T-cell (primary cell): ENCODE measurements at regions not wholly inside any gene's neighbourhood (a gene's known extent, or its start where the extent isn't known, plus 50 kb on each side); places are given as distances from the start of the nearest gene placed in this dataset.
A peak's percentile ranks its signal among the peaks of the same experiment; 100 is the strongest.

Experiments used
- ATAC-seq, 4 experiments: fragments of 200-7000 bp in 3 of 4; fragments of 150-1000 bp in 1 of 4; cut with Tn5 transposase; replicated peaks in 1 of 4; 1 replicate in 3 of 4; 2 replicates in 1 of 4; pipeline ENCODE4 v1.10.0; 2021; ENCODE audit warnings: moderate library complexity in 3 of 4, mild to moderate bottlenecking in 2 of 4, moderate number of reproducible peaks in 1 of 4
- CTCF ChIA-PET, 2 donors: fragments of 300-600 bp; sonication (Branson Sonifier 250); formaldehyde crosslinking; loops; one replicate each; lab custom pipeline; 2022; ENCODE audit warnings: antibody characterized with exemption in 2 of 2; lab: Charles Lee
- POLR2A ChIA-PET, 2 donors: fragments of 300-600 bp; sonication (Branson Sonifier 250); formaldehyde crosslinking; loops; one replicate each; lab custom pipeline; 2022; ENCODE audit warnings: antibody characterized with exemption in 2 of 2; lab: Charles Lee
- DNase-seq, 35 experiments: peaks; one replicate each; pipeline versions ENCODE4 v3.0.0 to v3.0.0-alpha.2; 2013 to 2023
- H3K27ac ChIP-seq: one replicate; pipeline ENCODE4 v1.5.1; 2013; ENCODE audit warnings: low read length
- H3K27me3 ChIP-seq, 2 experiments: replicated peaks in 1 of 2; 1 replicate in 1 of 2; 2 replicates in 1 of 2; pipeline versions ENCODE4 v1.6.1 to v1.7.0; 2013; ENCODE audit warnings: low read length in 1 of 2, mixed read lengths in 1 of 2; ENCODE audit not compliant: control insufficient read depth in 2 of 2, insufficient read depth in 2 of 2; ENCODE audit errors: extremely low read depth in 1 of 2
- H3K36me3 ChIP-seq, 2 donors: 1 replicate in 1 of 2; 2 replicates in 1 of 2; pipeline versions ENCODE4 v1.6.1 to v1.7.0; 2013; ENCODE audit warnings: low read length in 1 of 2; ENCODE audit not compliant: control insufficient read depth in 2 of 2, insufficient read depth in 1 of 2; ENCODE audit errors: extremely low read depth in 1 of 2
- H3K4me1 ChIP-seq, 2 experiments: 1 replicate in 1 of 2; 2 replicates in 1 of 2; pipeline versions ENCODE4 v1.6.1 to v1.7.0; 2013; ENCODE audit warnings: low read length in 2 of 2, mixed read lengths in 1 of 2; ENCODE audit not compliant: insufficient read depth in 2 of 2, control insufficient read depth in 1 of 2; ENCODE audit errors: extremely low read depth in 1 of 2
- H3K4me3 ChIP-seq, 2 donors: 1 replicate in 1 of 2; 2 replicates in 1 of 2; pipeline versions ENCODE4 v1.5.1 to v1.7.0; 2013; ENCODE audit warnings: mild to moderate bottlenecking in 2 of 2, low read length in 1 of 2, moderate library complexity in 1 of 2; ENCODE audit not compliant: control insufficient read depth in 1 of 2; ENCODE audit errors: extremely low read depth in 1 of 2
- H3K9me3 ChIP-seq: 2 replicates; pipeline ENCODE4 v1.7.0; 2013
- H3K27ac Mint-ChIP-seq, 2 donors: one replicate each; pipeline ENCODE4 v1.8.0; 2020 to 2021; ENCODE audit warnings: mild to moderate bottlenecking in 2 of 2, mixed read lengths in 2 of 2
- H3K27me3 Mint-ChIP-seq, 2 donors: one replicate each; pipeline ENCODE4 v1.8.0; 2021 to 2022; ENCODE audit warnings: mixed read lengths in 2 of 2
- H3K36me3 Mint-ChIP-seq: one replicate; pipeline ENCODE4 v1.8.0; 2021; ENCODE audit warnings: mixed read lengths
- H3K4me1 Mint-ChIP-seq, 3 donors: one replicate each; pipeline ENCODE4 v1.8.0; 2020 to 2022; ENCODE audit warnings: mixed read lengths in 3 of 3, mild to moderate bottlenecking in 1 of 3
- H3K4me3 Mint-ChIP-seq, 3 donors: one replicate each; pipeline ENCODE4 v1.8.0; 2020 to 2022; ENCODE audit warnings: mild to moderate bottlenecking in 3 of 3, mixed read lengths in 3 of 3, moderate library complexity in 3 of 3
- H3K9me3 Mint-ChIP-seq, 3 donors: one replicate each; pipeline ENCODE4 v1.8.0; 2020 to 2022; ENCODE audit warnings: mixed read lengths in 3 of 3
- WGBS: methylation state at CpG from one replicate; pipeline ENCODE4 v1.1.5; 2013; ENCODE audit warnings: missing lambda C conversion rate; ENCODE audit not compliant: insufficient coverage; 5-methylcytosine and 5-hydroxymethylcytosine counted together

DNA sequence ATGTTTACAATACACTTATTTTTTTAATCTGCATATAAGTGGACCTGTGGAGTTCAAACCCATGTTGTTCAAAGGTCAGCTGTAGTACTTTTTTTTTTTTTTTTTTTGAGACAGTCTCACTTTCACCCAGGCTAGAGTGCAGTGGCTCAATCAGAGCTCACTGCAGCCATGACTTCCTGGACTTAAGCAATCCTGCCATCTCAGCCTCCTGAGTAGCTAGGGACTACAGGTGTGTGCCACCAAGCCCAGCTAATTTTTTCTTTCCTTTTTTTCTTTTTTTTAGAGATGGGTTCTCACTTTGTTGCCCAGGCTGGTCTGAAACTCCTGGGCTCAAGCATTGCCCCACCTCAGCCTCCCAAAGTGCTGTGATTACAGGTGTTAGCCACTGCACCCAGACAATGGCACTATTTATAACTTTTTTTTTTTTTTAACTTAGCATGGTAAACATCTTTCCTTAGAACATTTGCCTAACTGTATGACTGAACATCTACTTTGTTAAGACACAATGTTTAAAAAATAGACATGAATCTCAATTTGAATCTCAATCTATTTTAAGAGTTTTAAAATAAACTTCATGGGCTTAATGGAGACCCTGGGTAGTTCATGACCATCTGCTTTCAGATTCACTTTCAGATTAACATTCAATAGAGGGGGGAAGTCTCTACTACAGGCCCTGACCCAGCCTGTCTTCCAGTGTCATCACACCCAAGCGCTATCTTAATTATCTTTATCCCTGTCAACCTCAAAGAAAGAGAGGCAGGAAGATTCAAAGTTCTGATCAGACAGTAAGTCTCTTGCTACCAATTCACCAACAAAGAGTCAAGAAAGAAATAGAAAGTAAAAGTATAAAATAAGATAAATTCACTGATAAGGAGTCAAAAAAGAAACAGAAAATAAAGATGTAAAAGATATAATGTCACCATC, 97.7 kb upstream of the DOCK9 start:
- Histone ChIP-seq H3K4me1 (peaks cover 23 to 40% of the 10 kb centered on the region in 2 experiments), H3K9me3 (no peaks in the 10 kb centered on the region), H3K27me3 (no peaks in the 10 kb centered on the region), H3K4me3 (peak overlapping the region in 1 of 2 donors; percentile 13), H3K36me3 (no peaks in the 10 kb centered on the region), H3K27ac (peak overlapping the region; percentile 75)
- no peaks in the 10 kb centered on the region for H3K27me3 Mint-ChIP-seq
- POLR2A ChIA-PET = interaction anchor here (0.6 to 1.4 kb wide), 4 partner anchors 8 to 359 kb away, joined by 3 to 7 read pairs (median 4); no protein-coding TSS in a partner anchor
- peak overlapping the region; percentile 42 to 69 (median 50) for H3K4me3 Mint-ChIP-seq
- peak overlapping the region; percentile 88 to 94 for H3K27ac Mint-ChIP-seq
- peaks cover 43% of the 10 kb centered on the region for H3K36me3 Mint-ChIP-seq
- CTCF ChIA-PET = interaction anchor here in 1 of 2 donors (0.6 to 1.1 kb wide), 7 partner anchors 11 to 565 kb away, joined by 3 to 6 read pairs (median 4); no protein-coding TSS in a partner anchor
- H3K4me1 Mint-ChIP-seq = peaks cover 88 to 94% (median 89%) of the 10 kb centered on the region in 3 donors
- H3K9me3 Mint-ChIP-seq = peaks cover 0 to 9% (median 0%) of the 10 kb centered on the region in 3 donors
- WGBS = no CpG with 5 or more reads among the region's 1 CpG
- ATAC-seq (peak; percentile 46 to 84 (median 60)), DNase-seq (peak in 4 of 35 experiments; percentile 3 to 65 (median 24))

DNA sequence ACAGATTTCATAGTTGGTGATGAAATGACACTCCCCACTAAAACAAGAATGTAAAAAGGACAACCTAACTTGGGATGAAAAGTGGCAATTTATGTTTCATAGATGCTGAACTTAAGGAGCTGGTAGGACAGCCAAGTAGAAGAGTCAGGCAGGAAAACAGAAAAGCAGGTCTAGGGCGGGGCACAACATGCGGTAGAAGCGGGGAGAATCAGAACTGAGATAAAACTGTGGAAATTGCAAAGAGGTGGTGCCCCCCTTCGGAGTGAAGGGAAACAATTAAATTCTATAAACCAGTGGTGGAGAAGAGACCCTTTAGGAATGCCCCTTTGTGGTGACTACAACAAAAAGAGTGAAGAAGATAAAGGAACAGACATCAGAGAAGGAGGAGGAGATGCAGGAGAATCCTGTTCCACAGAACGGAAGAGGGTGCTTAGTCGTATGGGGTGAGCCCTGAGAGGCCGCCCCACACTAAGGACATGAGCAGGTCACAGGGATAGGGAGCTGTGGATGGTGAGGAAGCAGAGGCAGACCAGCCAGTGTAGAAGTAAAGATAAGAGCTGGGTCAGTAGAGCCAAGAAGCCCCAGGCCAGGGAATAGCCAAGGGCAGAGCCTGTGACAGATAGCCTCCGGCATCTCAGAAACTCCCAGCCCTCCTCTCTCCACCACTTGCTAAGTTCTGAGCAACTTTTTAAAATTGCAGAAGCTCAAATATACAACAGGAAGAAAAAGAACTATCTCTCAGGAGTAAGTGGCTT, 100.3 kb upstream of the DOCK9 start:
- ChIA-PET CTCF (interaction anchor here (0.5 to 1.8 kb wide), 6 partner anchors 12 to 208 kb away, joined by 3 to 4 read pairs (median 3); no protein-coding TSS in a partner anchor), POLR2A (interaction anchor here in 1 of 2 donors (1.0 kb wide), 1 partner anchor 47 kb away, joined by 4 read pairs; no protein-coding TSS in a partner anchor)
- peak; percentile 45 to 60 (median 48) for ATAC-seq
- Mint-ChIP-seq H3K27ac (peak overlapping the region; percentile 88 to 94), H3K9me3 (peaks cover 0 to 9% (median 0%) of the 10 kb centered on the region in 3 donors), H3K36me3 (peaks cover 22% of the 10 kb centered on the region), H3K4me3 (peak overlapping the region in 2 of 3 donors; percentile 14 to 69), H3K4me1 (peaks cover 85 to 87% (median 86%) of the 10 kb centered on the region in 3 donors), H3K27me3 (no peaks in the 10 kb centered on the region)
- Histone ChIP-seq H3K36me3 (no peaks in the 10 kb centered on the region), H3K4me1 (peaks cover 23 to 40% of the 10 kb centered on the region in 2 experiments), H3K27ac (peak overlapping the region; percentile 75), H3K27me3 (no peaks in the 10 kb centered on the region), H3K9me3 (no peaks in the 10 kb centered on the region), H3K4me3 (no peak overlapping the region)
- 74% methylated on average over 7 of the region's 8 CpGs for WGBS
- DNase-seq = peak in 6 of 35 experiments; percentile 2 to 38 (median 10)

DNA sequence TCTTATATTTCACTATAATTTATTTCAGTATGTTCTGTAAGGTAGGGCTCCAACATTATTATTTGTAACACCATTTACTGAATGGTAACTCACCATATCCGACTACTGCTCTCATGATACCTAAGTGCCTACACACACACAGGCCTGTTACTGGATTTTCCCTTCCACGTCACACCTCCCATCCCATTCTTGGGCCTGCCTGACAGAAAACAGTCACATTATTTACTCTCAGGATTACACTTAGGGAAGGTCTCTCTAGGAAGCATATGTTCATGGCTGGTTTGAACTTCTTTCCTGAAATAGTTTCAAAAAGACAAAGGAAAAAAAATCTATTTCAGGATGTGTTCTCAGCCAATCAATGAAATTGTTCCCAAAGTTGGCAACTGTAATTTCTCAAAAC, 102.3 kb upstream of the DOCK9 start:
- ChIA-PET POLR2A (interaction anchor here in 1 of 2 donors (1.0 kb wide), 1 partner anchor 15 kb away, joined by 3 read pairs; no protein-coding TSS in a partner anchor), CTCF (no interaction called here)
- Histone ChIP-seq H3K4me1 (peaks cover 34 to 49% of the 10 kb centered on the region in 2 experiments), H3K27ac (no peak overlapping the region), H3K9me3 (no peaks in the 10 kb centered on the region), H3K36me3 (no peaks in the 10 kb centered on the region), H3K27me3 (no peaks in the 10 kb centered on the region), H3K4me3 (no peak overlapping the region)
- H3K4me1 Mint-ChIP-seq = peaks cover 87 to 89% (median 88%) of the 10 kb centered on the region in 3 donors
- no peaks in the 10 kb centered on the region for H3K27me3 Mint-ChIP-seq
- peak overlapping the region; percentile 48 to 72 for H3K27ac Mint-ChIP-seq
- ATAC-seq = no peak
- no peaks in the 10 kb centered on the region for H3K9me3 Mint-ChIP-seq
- DNase-seq = no peak
- 90% methylated on average over 2 of the region's 2 CpGs for WGBS
- peaks cover 5% of the 10 kb centered on the region for H3K36me3 Mint-ChIP-seq
- no peak overlapping the region for H3K4me3 Mint-ChIP-seq

DNA sequence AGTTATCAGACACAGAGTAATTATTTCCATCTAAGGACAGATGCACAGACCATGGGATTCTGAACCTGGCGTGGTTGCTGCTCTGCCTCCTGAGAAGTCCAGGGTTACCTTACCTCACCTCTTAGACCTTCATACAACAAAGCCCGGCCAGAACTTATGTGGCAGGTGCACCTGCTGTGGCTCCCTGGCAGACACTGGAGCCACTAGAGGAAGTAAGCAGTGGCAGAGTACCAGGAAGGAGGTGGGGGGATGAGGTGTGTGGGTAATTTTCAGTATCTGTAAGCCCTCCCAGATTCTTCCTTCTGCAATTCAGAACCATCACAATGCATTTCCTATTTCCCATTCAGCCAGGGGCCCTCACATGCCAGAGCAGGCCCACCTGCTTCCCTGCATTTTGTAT, 106.1 kb upstream of the DOCK9 start:
- no CpG with 5 or more reads among the region's 2 CpGs for WGBS
- peak overlapping the region; percentile 36 for H3K27ac ChIP-seq
- peaks cover 16 to 36% of the 10 kb centered on the region in 2 experiments for H3K4me1 ChIP-seq
- CTCF ChIA-PET = interaction anchor here (0.6 to 2.7 kb wide), 5 partner anchors 33 to 447 kb away, joined by 3 to 8 read pairs (median 4); no protein-coding TSS in a partner anchor
- H3K9me3 Mint-ChIP-seq = no peaks in the 10 kb centered on the region
- POLR2A ChIA-PET = interaction anchor here (0.7 to 1.1 kb wide), 3 partner anchors 19 to 37 kb away, joined by 3 to 4 read pairs (median 4); no protein-coding TSS in a partner anchor
- no peaks in the 10 kb centered on the region for H3K9me3 ChIP-seq
- H3K27me3 ChIP-seq = no peaks in the 10 kb centered on the region
- peak overlapping the region; percentile 84 to 91 (median 90) for H3K4me3 Mint-ChIP-seq
- ATAC-seq (no peak), DNase-seq (peak in 8 of 35 experiments; percentile 8 to 39 (median 12))
- H3K36me3 ChIP-seq = no peaks in the 10 kb centered on the region
- H3K4me3 ChIP-seq = no peak overlapping the region
- peaks cover 64 to 68% (median 65%) of the 10 kb centered on the region in 3 donors for H3K4me1 Mint-ChIP-seq
- no peaks in the 10 kb centered on the region for H3K27me3 Mint-ChIP-seq
- H3K27ac Mint-ChIP-seq = peak overlapping the region; percentile 90 to 93
- no peaks in the 10 kb centered on the region for H3K36me3 Mint-ChIP-seq

DNA sequence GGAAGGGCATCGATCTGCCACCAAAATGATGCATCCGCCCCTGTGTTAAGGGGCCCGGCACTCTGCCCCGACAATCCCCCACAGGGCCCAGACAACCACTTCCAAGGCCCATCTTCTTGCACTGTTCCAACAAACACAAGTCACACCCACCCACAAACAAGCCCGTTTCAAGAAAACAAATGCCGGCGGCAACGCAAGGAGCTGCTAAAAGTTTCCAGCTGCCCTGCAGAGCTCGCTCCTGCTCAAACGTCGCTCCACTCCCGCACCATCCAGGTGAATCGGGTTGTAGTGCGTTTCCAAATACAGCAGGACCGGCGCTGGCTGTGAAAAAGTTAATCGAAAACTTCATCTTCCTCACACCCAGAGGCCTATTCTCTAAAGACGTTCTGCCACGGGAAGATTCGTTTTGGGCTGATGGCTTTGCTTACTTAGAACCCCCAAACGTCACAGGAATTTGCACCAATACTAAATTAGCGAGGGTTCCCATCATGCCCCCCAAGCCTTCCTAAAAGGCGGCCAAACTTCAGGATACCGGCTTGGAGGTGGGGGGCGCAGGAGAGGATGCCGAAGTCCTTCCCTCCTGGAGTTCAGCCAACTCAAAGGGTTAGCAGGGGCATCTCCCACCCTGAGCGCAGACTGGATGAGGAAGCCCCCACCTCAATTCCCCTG, 107.4 kb upstream of the DOCK9 start:
- DNase-seq = peak in 25 of 35 experiments; percentile 0 to 55 (median 11)
- Histone ChIP-seq H3K27ac (peak overlapping the region; percentile 57), H3K36me3 (no peaks in the 10 kb centered on the region), H3K27me3 (no peaks in the 10 kb centered on the region), H3K4me3 (peak overlapping the region; percentile 53 to 67), H3K4me1 (peaks cover 16 to 36% of the 10 kb centered on the region in 2 experiments), H3K9me3 (no peaks in the 10 kb centered on the region)
- Mint-ChIP-seq H3K27me3 (no peaks in the 10 kb centered on the region), H3K4me1 (peaks cover 53 to 63% (median 54%) of the 10 kb centered on the region in 3 donors), H3K36me3 (no peaks in the 10 kb centered on the region), H3K9me3 (no peaks in the 10 kb centered on the region), H3K4me3 (peak overlapping the region; percentile 84 to 91 (median 90)), H3K27ac (peak overlapping the region; percentile 90 to 93)
- no peak for ATAC-seq
- ChIA-PET POLR2A (interaction anchor here in 1 of 2 donors (0.6 to 1.0 kb wide), 2 partner anchors 39 to 170 kb away, joined by 3 to 5 read pairs; no protein-coding TSS in a partner anchor), CTCF (interaction anchor here (0.6 kb wide), 2 partner anchors 27 to 382 kb away, joined by 3 to 4 read pairs; no protein-coding TSS in a partner anchor)
- WGBS = 57% methylated on average over 20 of the region's 27 CpGs
